ENCODE measurements at regions not wholly inside any gene's neighbourhood (a gene's known extent, or its start where the extent isn't known, plus 50 kb on each side); places are given as distances from the start of the nearest gene placed in this dataset.

GRCh38 chr13:105338006-105338405 is 1197.5 kb downstream of the EFNB2 start:
- H3K4me1 ChIP-seq (ENCODE audit: control insufficient read depth in 1 of 2, insufficient read depth in 2 of 2, low read length in 2 of 2) = no peaks in the 10 kb centered on the region
- no peaks in the 10 kb centered on the region for H3K36me3 ChIP-seq (ENCODE audit: control insufficient read depth in 1 of 2, insufficient read depth in 2 of 2, low read length in 2 of 2)
- intact Hi-C loops (cut with micrococcal nuclease) = no loop called here
- no peak overlapping the region for H3K9ac ChIP-seq (ENCODE audit: low read length)
- TF ChIP-seq JUND (IDR thresholded peaks at IDR 0.05) = no peak
- TF ChIP-seq ZNF274 (IDR thresholded peaks at IDR 0.05; ENCODE audit: low read depth, low read length) = no peak
- no peak for TF ChIP-seq MAX (IDR thresholded peaks at IDR 0.05)
- no peaks in the 10 kb centered on the region for H3K27me3 ChIP-seq (ENCODE audit: insufficient read depth, low read length)
- no peak overlapping the region for H3K4me3 ChIP-seq (replicated peaks in 1 of 2; ENCODE audit: low read depth in 1 of 2, low read length in 2 of 2)
- no peak for ATAC-seq
- H4K20me1 ChIP-seq (ENCODE audit: insufficient read depth) = no peaks in the 10 kb centered on the region
- ChIA-PET POLR2A (no interaction called here), CTCF (no interaction called here), RAD21 (ENCODE audit: low non-redundant PET in 1 of 2, low total read pairs in 2 of 2, uncharacterized antibody in 2 of 2, unreplicated experiment in 2 of 2) (no interaction called here)
- no peak for DNase-seq (ENCODE audit: low read depth, low spot score)
- no peaks in the 10 kb centered on the region for H3K79me2 ChIP-seq (ENCODE audit: insufficient read depth, low read length)
- no peak overlapping the region for H3K27ac ChIP-seq (ENCODE audit: low read depth, low read length)
- H3K4me2 ChIP-seq (ENCODE audit: low read length) = no peak overlapping the region
- H3K9me3 ChIP-seq (ENCODE audit: control insufficient read depth in 1 of 2, insufficient read depth in 1 of 2, low read depth in 1 of 2, low read length in 2 of 2) = no peaks in the 10 kb centered on the region
- no peaks in the 10 kb centered on the region for H3K9me2 ChIP-seq (ENCODE audit: insufficient read depth)
- no peak overlapping the region for H2AFZ ChIP-seq (ENCODE audit: low read depth, low read length, poor library complexity, severe bottlenecking)
- BruUV-seq (replicated peaks) = no TSS peak

GRCh38 chr13:105336706-105337576 is 1198.5 kb downstream of the EFNB2 start:
- DNase-seq (ENCODE audit: low read depth, low spot score) (no peak), ATAC-seq (no peak)
- Histone ChIP-seq H3K4me3 (replicated peaks in 1 of 2; ENCODE audit: low read depth in 1 of 2, low read length in 2 of 2) (no peak overlapping the region), H3K4me1 (ENCODE audit: control insufficient read depth in 1 of 2, insufficient read depth in 2 of 2, low read length in 2 of 2) (no peaks in the 10 kb centered on the region), H3K27ac (ENCODE audit: low read depth, low read length) (no peak overlapping the region), H4K20me1 (ENCODE audit: insufficient read depth) (no peaks in the 10 kb centered on the region), H3K4me2 (ENCODE audit: low read length) (no peak overlapping the region), H3K27me3 (ENCODE audit: insufficient read depth, low read length) (no peaks in the 10 kb centered on the region), H3K9me3 (ENCODE audit: control insufficient read depth in 1 of 2, insufficient read depth in 1 of 2, low read depth in 1 of 2, low read length in 2 of 2) (no peaks in the 10 kb centered on the region), H3K79me2 (ENCODE audit: insufficient read depth, low read length) (no peaks in the 10 kb centered on the region), H3K9me2 (ENCODE audit: insufficient read depth) (no peaks in the 10 kb centered on the region), H2AFZ (ENCODE audit: low read depth, low read length, poor library complexity, severe bottlenecking) (no peak overlapping the region), H3K9ac (ENCODE audit: low read length) (no peak overlapping the region), H3K36me3 (ENCODE audit: control insufficient read depth in 1 of 2, insufficient read depth in 2 of 2, low read length in 2 of 2) (no peaks in the 10 kb centered on the region)
- RAD21 ChIA-PET (ENCODE audit: low non-redundant PET in 1 of 2, low total read pairs in 2 of 2, uncharacterized antibody in 2 of 2, unreplicated experiment in 2 of 2) = no interaction called here
- no peak for TF ChIP-seq SP1 (IDR thresholded peaks at IDR 0.05; ENCODE audit: low read depth)
- TF ChIP-seq CEBPB (IDR thresholded peaks at IDR 0.05; ENCODE audit: low read depth) = no peak
- no peak for TF ChIP-seq POLR2AphosphoS5 (IDR thresholded peaks at IDR 0.05; ENCODE audit: low read depth, low read length)
- TF ChIP-seq ELF1 (IDR thresholded peaks at IDR 0.05; ENCODE audit: borderline replicate concordance, low read depth) = no peak
- no peak for TF ChIP-seq CBX3 (IDR thresholded peaks at IDR 0.05; ENCODE audit: low read depth)
- no peak for TF ChIP-seq RAD21 (IDR thresholded peaks at IDR 0.05; ENCODE audit: low read depth)
- TF ChIP-seq CTCF (IDR thresholded peaks at IDR 0.05 in 2 of 3, conservative IDR thresholded peaks at IDR 0.05 in 1 of 3; ENCODE audit: borderline replicate concordance in 1 of 3, insufficient read depth in 1 of 3, low read depth in 2 of 3, low read length in 2 of 3) = no peak
- no peak for TF ChIP-seq SIN3A (IDR thresholded peaks at IDR 0.05; ENCODE audit: low read depth)
- TF ChIP-seq MAX (IDR thresholded peaks at IDR 0.05) = no peak
- TF ChIP-seq POLR2A (IDR thresholded peaks at IDR 0.05; ENCODE audit: borderline replicate concordance, extremely low read depth, insufficient read depth, insufficient read length) = no peak
- TF ChIP-seq ZNF274 (IDR thresholded peaks at IDR 0.05; ENCODE audit: low read depth, low read length) = no peak
- CTCF ChIA-PET = no interaction called here
- POLR2A ChIA-PET = no interaction called here
- intact Hi-C loops (cut with micrococcal nuclease) = no loop called here
- no TSS peak for BruUV-seq (replicated peaks)

All from HCT116 (cell line).